AG08395 (cell line): ENCODE measurements at regions not wholly inside any gene's neighbourhood (a gene's known extent, or its start where the extent isn't known, plus 50 kb on each side); places are given as distances from the start of the nearest gene placed in this dataset.
"Not testable (repeated sequence)": the region's sequence is repeated elsewhere in the genome, so short reads cannot be mapped to it uniquely, and the experiment has no call there.

Source experiments
- DNase-seq: peaks from one replicate; pipeline ENCODE4 v3.0.0; 2012; ENCODE audit warnings: mixed read lengths, low spot score

GRCh38 chr2:111251711-111252110, 131.0 kb downstream of the BCL2L11 start:
- DNase-seq, result no peak

GRCh38 chr2:111252436-111252835, 131.7 kb downstream of the BCL2L11 start:
- DNase-seq, result no peak

- not testable (repeated sequence) for DNase-seq
Observed at GRCh38 chr2:111254916-111255315, 134.2 kb downstream of the BCL2L11 start.

- DNase-seq, result not testable (repeated sequence)
Observed at GRCh38 chr2:111256628-111257027, 135.9 kb downstream of the BCL2L11 start.

GRCh38 chr2:111257607-111258006, 136.9 kb downstream of the BCL2L11 start:
- not testable (repeated sequence) for DNase-seq

GRCh38 chr2:111258318-111258717, 137.6 kb downstream of the BCL2L11 start:
- not testable (repeated sequence) for DNase-seq

GRCh38 chr2:111262627-111263379, 142.1 kb downstream of the BCL2L11 start:
- not testable (repeated sequence) for DNase-seq

- DNase-seq, result not testable (repeated sequence)
Observed at GRCh38 chr2:111263380-111264017, 142.8 kb downstream of the BCL2L11 start.

GRCh38 chr2:111264956-111265355, 144.2 kb downstream of the BCL2L11 start:
- DNase-seq, result not testable (repeated sequence)

- not testable (repeated sequence) for DNase-seq
Observed at GRCh38 chr2:111266556-111266955, 145.8 kb downstream of the BCL2L11 start.

GRCh38 chr2:111267038-111267437, 146.3 kb downstream of the BCL2L11 start:
- DNase-seq, result not testable (repeated sequence)

- not testable (repeated sequence) for DNase-seq
Observed at GRCh38 chr2:111269761-111270323, 149.1 kb downstream of the BCL2L11 start.

- DNase-seq, result not testable (repeated sequence)
Observed at GRCh38 chr2:111270569-111270968, 149.9 kb downstream of the BCL2L11 start.

GRCh38 chr2:111271647-111272304, 151.1 kb downstream of the BCL2L11 start:
- not testable (repeated sequence) for DNase-seq

GRCh38 chr2:111273007-111273406, 152.3 kb downstream of the BCL2L11 start:
- DNase-seq, result not testable (repeated sequence)

GRCh38 chr2:111275047-111275853, 154.5 kb downstream of the BCL2L11 start:
- not testable (repeated sequence) for DNase-seq

- DNase-seq, result not testable (repeated sequence)
Observed at GRCh38 chr2:111275854-111276171, 155.1 kb downstream of the BCL2L11 start.

- not testable (repeated sequence) for DNase-seq
Observed at GRCh38 chr2:111278133-111278532, 157.4 kb downstream of the BCL2L11 start.

GRCh38 chr2:111280709-111281286, 160.1 kb downstream of the BCL2L11 start:
- DNase-seq, result not testable (repeated sequence)

- DNase-seq, result not testable (repeated sequence)
Observed at GRCh38 chr2:111282162-111282561, 161.4 kb downstream of the BCL2L11 start.
